Activated naive CD8-positive, alpha-beta T cell treated with anti-CD3 and anti-CD28 coated beads, Interleukin-2, amount 10 ng/mL, durations not matched to agents 7 days and 5 days (primary cell): ENCODE measurements at regions not wholly inside any gene's neighbourhood (a gene's known extent, or its start where the extent isn't known, plus 50 kb on each side); places are given as distances from the start of the nearest gene placed in this dataset.

Source experiments
- ATAC-seq: fragments of 150-1000 bp; cut with Tn5 transposase; one replicate; pipeline ENCODE4 v1.10.0; 2021; ENCODE audit warnings: low read depth, moderate library complexity
- POLR2A ChIA-PET: fragments of 350-600 bp; sonication (Branson Sonifier 250); formaldehyde crosslinking; loops from one replicate; lab custom pipeline; 2021; ENCODE audit warnings: antibody characterized with exemption; lab: Charles Lee
- DNase-seq: peaks from one replicate; pipeline ENCODE4 v3.0.0; 2021
- H3K27ac Mint-ChIP-seq: one replicate; pipeline ENCODE4 v1.8.0; 2022; ENCODE audit warnings: mild to moderate bottlenecking, mixed read lengths
- H3K27me3 Mint-ChIP-seq: one replicate; pipeline ENCODE4 v1.8.0; 2022; ENCODE audit warnings: mild to moderate bottlenecking, moderate library complexity, mixed read lengths
- H3K36me3 Mint-ChIP-seq: one replicate; pipeline ENCODE4 v1.8.0; 2021; ENCODE audit warnings: mild to moderate bottlenecking, mixed read lengths
- H3K4me1 Mint-ChIP-seq: one replicate; pipeline ENCODE4 v1.8.0; 2021; ENCODE audit warnings: mixed read lengths
- H3K4me3 Mint-ChIP-seq: one replicate; pipeline ENCODE4 v1.8.0; 2022; ENCODE audit warnings: mild to moderate bottlenecking, moderate library complexity, mixed read lengths
- H3K9me3 Mint-ChIP-seq: one replicate; pipeline ENCODE4 v1.8.0; 2021; ENCODE audit warnings: mixed read lengths

DNA sequence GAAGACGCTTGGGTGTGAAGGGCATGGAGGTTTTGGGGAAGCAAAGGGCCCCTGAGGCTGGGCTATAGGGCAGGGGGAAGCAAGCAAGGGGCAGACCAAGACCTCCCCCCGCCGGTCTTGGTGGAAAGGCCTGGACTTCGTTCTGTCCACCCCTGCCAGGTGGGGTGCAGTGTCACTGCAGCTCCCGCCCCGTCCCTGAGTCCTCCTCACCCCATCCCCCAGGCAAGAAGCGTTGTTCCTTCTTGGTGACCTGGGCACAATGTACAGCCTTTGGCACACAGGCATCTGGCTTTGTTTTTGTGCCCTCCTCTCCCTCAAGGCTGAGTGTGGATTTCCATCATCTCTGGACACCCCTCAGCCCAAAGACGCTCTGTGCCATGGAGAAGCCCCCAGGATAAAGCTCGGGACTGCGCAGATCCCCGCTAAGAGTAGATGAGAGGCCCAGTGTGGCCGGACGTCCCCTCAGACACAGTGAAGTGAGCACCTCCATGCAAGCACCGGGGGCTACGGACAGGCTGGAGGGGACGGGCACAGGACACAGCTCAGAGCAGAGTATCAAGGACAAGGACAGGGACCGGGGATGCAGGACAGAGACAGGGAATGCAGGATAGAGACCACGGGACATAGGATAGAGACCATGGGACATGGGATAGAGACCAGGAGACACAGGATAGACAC is 89.4 kb upstream of the ACTRT2 start:
- H3K4me3 Mint-ChIP-seq: no peak overlapping the region
- no peaks in the 10 kb centered on the region for H3K4me1 Mint-ChIP-seq
- POLR2A ChIA-PET: no interaction called here
- no peaks in the 10 kb centered on the region for H3K27me3 Mint-ChIP-seq
- H3K36me3 Mint-ChIP-seq: no peaks in the 10 kb centered on the region
- no peak overlapping the region for H3K27ac Mint-ChIP-seq
- no peak for DNase-seq
- H3K9me3 Mint-ChIP-seq: no peaks in the 10 kb centered on the region
- no peak for ATAC-seq

DNA sequence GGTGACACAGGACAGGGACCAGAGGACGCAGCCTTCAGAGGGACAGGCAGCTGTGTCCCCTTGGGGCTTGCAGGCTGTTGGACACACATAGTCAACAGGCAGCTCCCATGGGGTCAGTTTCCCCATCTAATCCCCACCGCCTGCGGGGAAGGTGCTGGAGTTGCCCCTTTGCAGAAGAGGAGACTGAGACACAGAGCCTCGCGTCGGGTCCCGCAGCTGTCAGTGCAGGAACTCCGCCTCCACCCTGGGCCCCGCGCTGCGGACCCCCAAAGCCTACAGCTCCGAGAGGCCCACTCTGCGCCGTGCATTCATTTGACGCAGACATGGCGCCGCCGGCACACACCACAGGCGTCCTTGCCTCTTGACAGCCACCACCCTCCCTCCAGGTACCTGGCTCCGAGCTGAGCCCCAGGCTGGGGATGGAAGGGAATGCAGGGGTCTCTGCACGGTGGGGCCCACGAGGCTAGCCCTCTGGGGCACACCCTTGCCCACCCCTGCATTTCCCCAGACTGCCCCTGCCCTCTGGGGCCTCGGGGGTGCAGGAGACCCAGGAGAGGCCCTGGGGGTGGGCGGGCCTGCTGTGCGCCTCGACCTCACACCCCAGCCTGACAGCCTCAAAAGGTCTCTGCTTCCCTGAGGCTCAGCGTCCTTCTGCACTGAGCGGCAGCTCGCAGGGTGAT is 88.5 kb upstream of the ACTRT2 start:
- DNase-seq: no peak
- no peak for ATAC-seq
- Mint-ChIP-seq H3K9me3 (no peaks in the 10 kb centered on the region), H3K27me3 (no peaks in the 10 kb centered on the region), H3K36me3 (no peaks in the 10 kb centered on the region), H3K4me1 (no peaks in the 10 kb centered on the region), H3K27ac (no peak overlapping the region), H3K4me3 (no peak overlapping the region)
- POLR2A ChIA-PET: no interaction called here

DNA sequence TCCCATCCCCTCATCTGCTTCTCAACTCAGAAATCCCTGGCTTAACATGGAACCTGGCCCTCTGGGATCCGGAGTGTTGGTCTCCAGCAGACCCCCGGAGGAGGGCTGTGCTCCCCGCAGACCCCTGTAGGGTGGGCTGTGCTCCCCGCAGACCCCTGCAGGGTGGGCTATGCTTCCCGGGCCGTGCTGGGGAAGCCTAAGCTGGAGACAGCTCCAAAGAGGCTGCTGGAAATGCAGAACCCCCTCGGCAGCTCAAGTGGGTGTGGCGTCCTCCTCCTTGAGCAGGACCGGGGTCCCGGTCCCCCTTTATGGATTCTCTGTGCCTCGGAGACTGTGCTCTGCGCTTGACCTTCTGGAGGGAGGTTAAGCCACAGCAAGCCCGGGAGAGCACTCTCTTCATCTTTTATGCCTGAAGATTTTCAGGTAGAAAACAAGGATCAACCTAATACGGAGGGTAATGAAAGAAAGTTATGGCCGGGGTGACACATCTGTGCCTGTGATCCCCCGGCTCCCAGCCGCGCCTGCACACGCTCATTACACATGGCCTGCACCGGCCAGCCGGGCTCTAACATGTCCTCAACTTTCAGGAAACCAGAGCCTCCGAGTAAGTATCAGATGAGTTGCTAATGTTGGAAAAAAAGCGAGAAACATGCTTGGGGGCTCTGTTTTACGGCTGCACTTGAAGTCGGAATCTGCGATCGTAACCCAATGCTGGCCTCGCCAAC is 87.7 kb upstream of the ACTRT2 start:
- POLR2A ChIA-PET: no interaction called here
- DNase-seq (no peak), ATAC-seq (no peak)
- no peaks in the 10 kb centered on the region for H3K4me1 Mint-ChIP-seq
- H3K36me3 Mint-ChIP-seq: no peaks in the 10 kb centered on the region
- H3K4me3 Mint-ChIP-seq: no peak overlapping the region
- no peaks in the 10 kb centered on the region for H3K9me3 Mint-ChIP-seq
- H3K27me3 Mint-ChIP-seq: no peaks in the 10 kb centered on the region
- H3K27ac Mint-ChIP-seq: no peak overlapping the region

DNA sequence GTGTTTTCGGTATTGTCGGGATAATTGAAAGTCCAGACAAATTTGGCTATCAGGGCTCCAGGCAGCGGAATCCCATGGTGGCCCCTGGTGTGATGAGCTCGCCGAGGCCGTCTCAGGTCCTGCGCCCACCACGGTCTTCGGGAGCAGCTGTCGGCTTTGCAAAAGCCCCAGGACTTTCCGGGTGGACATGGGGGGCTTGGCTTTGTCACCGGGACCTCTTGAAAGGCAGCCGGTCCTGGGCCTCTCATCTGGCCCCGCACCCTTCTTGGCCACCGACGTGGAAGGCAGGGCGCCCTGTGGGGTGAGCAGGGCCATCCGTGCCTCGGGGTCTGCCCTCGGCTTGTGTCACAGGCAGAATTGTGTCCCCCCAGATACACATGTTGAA is 87.1 kb upstream of the ACTRT2 start:
- Mint-ChIP-seq H3K4me3 (no peak overlapping the region), H3K36me3 (no peaks in the 10 kb centered on the region), H3K27ac (no peak overlapping the region), H3K27me3 (no peaks in the 10 kb centered on the region), H3K4me1 (no peaks in the 10 kb centered on the region), H3K9me3 (no peaks in the 10 kb centered on the region)
- DNase-seq (no peak), ATAC-seq (no peak)
- POLR2A ChIA-PET: no interaction called here

DNA sequence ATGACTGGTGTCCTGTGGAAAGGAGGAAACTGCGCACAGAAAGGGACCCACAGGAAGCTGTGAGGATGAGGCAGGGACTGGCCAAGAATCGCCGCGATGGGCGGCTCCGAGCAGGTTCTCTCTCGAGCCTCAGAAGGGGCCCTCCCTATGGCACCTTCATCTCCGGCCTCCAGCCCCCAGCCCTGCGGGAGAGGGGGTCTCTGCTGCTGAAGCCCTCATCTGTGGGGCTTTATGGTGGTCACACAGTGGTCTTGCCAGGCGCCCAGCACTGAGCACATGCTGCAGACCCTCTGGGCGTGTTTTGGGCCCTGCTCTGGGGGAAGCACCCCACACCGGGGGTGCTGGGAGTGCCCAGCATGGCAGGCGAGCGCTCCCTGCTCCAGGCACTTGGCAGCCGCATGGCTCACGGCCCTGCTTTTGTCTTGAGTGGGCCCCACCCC is 86.6 kb upstream of the ACTRT2 start:
- DNase-seq (no peak), ATAC-seq (no peak)
- Mint-ChIP-seq H3K27ac (no peak overlapping the region), H3K9me3 (no peaks in the 10 kb centered on the region), H3K4me1 (no peaks in the 10 kb centered on the region), H3K4me3 (no peak overlapping the region), H3K36me3 (no peaks in the 10 kb centered on the region), H3K27me3 (no peaks in the 10 kb centered on the region)
- POLR2A ChIA-PET: no interaction called here

DNA sequence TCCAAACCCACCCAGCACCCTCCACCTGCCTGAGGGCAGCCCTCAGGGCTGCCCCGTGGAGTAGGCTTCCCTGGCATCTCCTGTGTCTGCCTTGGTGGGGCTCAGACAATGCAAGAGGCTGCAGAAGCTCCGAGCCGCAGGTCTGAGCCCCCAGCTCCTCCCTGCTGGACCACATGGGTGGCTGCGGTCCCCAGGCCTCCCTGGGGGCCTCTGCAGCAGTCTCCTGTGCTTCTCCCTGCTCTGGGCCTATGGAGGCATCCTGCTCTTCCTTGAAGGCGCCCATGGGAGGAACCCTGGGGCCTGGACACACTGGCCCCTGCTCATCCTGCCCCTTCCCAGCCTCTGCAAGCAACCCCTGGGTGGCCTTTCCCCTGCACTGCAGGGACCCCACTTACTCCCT is 86.1 kb upstream of the ACTRT2 start:
- Mint-ChIP-seq H3K4me1 (no peaks in the 10 kb centered on the region), H3K9me3 (no peaks in the 10 kb centered on the region), H3K27ac (no peak overlapping the region), H3K4me3 (no peak overlapping the region), H3K36me3 (no peaks in the 10 kb centered on the region), H3K27me3 (no peaks in the 10 kb centered on the region)
- ATAC-seq (no peak), DNase-seq (no peak)
- POLR2A ChIA-PET: no interaction called here

DNA sequence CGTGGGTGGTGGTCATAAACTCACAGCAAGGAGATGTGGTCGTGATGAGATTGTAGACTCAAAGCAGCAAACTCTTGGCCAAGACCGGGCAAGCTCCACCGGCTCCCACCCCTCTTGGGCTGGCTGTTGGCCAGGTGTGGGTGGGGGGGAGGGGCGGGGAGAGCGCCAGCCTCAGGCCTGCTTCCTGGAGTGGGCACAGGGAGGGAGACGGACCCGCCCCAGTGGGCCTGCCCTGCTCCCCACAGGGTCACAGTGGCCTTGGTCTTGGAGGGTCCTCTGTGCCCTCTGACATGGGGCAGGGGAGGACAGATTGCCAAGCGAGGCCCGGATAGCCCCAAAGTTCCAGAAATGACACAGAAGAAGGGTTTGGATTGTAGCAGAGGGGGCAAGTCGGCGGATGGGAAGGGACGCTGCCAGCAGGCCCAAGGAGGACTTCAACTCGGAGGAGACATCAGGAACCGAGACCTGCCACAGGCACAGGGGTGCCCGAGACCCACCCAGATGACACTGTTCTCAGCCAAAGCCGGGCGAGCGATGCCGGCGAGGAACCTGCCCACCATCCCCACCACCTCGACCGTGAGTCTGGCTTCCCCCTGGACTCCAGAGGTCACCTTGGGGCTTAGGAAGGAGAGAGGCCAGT is 85.4 kb upstream of the ACTRT2 start:
- H3K4me1 Mint-ChIP-seq: no peaks in the 10 kb centered on the region
- no peaks in the 10 kb centered on the region for H3K9me3 Mint-ChIP-seq
- no peaks in the 10 kb centered on the region for H3K36me3 Mint-ChIP-seq
- H3K27me3 Mint-ChIP-seq: no peaks in the 10 kb centered on the region
- DNase-seq (no peak), ATAC-seq (no peak)
- no peak overlapping the region for H3K27ac Mint-ChIP-seq
- POLR2A ChIA-PET: no interaction called here
- H3K4me3 Mint-ChIP-seq: no peak overlapping the region

DNA sequence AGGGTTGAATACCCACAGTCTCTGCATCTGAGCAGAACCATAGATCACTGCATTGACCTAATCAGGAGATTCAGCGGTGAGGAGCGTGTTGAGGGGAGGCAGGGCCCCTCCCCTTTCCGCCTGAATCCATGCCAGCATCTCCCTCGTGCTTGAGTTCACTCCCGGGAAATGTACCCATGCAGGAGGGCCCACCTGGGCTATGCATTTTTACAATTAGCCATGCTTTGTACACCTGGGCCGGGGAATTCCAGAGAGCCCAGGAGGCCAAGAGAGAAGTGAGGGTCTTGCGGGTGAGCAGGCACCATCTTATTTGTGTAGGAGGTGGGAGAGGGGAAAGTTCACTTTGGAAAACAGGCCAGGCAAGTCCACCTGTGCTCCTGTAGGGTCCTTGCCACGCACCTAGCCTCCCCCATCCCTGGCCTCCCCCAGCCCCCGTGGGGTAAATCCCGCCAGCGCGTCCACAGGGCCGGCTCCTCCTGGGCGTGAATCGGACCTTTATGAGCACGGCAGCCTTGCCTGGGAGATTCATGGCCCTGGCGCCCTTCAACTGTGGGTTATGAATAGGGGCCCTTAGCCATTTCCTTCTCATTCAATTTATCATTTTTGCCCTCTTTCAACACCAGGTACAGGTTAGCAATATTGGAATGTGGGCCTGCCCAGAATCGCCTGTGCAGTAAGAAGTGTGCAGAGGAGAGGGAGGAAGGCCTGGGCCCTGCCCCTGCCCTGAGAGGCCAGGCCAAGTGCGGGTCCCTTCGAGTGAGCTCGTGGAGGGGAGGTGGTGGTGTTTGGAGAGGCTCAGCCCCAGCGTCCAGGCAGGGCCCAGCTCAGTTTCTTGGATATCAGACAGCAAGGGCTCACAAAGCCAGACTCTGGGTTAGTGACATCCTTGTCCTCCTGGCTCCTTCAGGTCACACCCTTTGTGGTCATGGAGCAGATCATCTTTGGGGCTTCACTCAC is 84.4 kb upstream of the ACTRT2 start:
- no peaks in the 10 kb centered on the region for H3K36me3 Mint-ChIP-seq
- ATAC-seq (no peak), DNase-seq (no peak)
- H3K4me3 Mint-ChIP-seq: no peak overlapping the region
- no peak overlapping the region for H3K27ac Mint-ChIP-seq
- no peaks in the 10 kb centered on the region for H3K4me1 Mint-ChIP-seq
- H3K27me3 Mint-ChIP-seq: no peaks in the 10 kb centered on the region
- no peaks in the 10 kb centered on the region for H3K9me3 Mint-ChIP-seq
- POLR2A ChIA-PET: no interaction called here

DNA sequence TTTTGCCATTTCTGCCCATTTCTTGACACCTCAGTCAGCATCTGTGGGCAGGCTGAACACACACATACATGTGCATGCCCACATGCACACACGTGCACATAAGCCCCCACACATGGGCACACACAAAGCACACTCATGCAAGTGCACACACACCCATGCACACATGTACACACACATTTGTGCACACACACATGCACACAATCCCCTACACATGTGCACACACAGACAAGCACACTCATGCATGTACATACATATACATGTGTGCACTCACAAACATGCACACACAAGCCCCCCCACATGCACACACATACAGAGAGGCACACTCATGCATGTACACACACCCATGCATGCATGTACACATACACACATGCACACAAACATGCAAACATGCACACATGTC is 83.5 kb upstream of the ACTRT2 start:
- Mint-ChIP-seq H3K36me3 (no peaks in the 10 kb centered on the region), H3K27me3 (no peaks in the 10 kb centered on the region), H3K4me1 (no peaks in the 10 kb centered on the region), H3K4me3 (no peak overlapping the region), H3K9me3 (no peaks in the 10 kb centered on the region), H3K27ac (no peak overlapping the region)
- no peak for DNase-seq
- ATAC-seq: no peak
- POLR2A ChIA-PET: no interaction called here

DNA sequence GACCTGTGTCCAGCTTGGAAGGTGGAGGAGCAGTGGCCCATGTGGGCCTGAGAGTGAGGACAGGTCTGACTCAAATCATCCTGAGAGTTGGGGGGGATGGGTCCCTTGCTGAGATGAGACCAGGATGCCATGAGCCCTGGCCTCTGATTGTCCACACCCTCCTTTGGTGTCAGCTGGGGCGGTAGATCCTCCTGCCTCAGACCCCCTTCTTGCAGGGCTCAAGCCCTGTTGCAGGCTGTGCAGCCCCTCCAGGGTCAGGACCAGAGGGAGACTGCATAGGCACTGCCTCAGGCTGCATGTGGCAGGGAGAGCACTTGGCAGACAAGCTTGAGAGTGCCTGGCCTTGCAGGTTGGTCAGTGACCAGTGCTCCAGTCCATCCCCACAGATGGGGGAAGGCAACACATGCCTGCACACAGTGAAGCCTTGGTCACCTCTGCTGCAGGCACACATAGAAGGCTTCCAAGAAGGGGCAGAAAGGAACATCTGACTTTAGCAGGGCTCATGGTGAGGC is 82.2 kb upstream of the ACTRT2 start:
- Mint-ChIP-seq H3K27ac (no peak overlapping the region), H3K27me3 (no peaks in the 10 kb centered on the region), H3K4me1 (no peaks in the 10 kb centered on the region), H3K4me3 (no peak overlapping the region), H3K36me3 (no peaks in the 10 kb centered on the region), H3K9me3 (no peaks in the 10 kb centered on the region)
- POLR2A ChIA-PET: no interaction called here
- DNase-seq: no peak
- ATAC-seq: no peak

DNA sequence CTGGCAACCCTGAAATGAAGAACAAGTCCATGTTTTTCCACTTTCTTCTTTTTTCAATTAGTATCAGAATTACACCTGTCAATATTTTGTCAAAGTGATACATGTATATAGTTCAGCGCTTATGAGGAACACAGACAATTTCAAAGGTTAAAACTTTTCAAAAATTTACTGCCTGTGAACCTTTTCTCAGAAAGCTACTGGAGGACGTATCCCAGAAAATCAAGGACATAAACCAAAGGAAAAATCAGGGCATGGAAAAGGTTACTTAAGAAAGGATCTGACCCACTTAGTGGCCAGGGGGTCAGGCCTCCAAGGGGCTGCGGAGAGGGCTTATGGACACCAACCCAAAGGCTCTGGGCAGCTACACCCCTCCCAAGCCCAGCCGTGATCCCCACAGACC is 81.1 kb upstream of the ACTRT2 start:
- no peaks in the 10 kb centered on the region for H3K9me3 Mint-ChIP-seq
- H3K4me3 Mint-ChIP-seq: no peak overlapping the region
- DNase-seq (no peak), ATAC-seq (no peak)
- no peaks in the 10 kb centered on the region for H3K36me3 Mint-ChIP-seq
- H3K4me1 Mint-ChIP-seq: no peaks in the 10 kb centered on the region
- H3K27me3 Mint-ChIP-seq: no peaks in the 10 kb centered on the region
- POLR2A ChIA-PET: no interaction called here
- no peak overlapping the region for H3K27ac Mint-ChIP-seq

DNA sequence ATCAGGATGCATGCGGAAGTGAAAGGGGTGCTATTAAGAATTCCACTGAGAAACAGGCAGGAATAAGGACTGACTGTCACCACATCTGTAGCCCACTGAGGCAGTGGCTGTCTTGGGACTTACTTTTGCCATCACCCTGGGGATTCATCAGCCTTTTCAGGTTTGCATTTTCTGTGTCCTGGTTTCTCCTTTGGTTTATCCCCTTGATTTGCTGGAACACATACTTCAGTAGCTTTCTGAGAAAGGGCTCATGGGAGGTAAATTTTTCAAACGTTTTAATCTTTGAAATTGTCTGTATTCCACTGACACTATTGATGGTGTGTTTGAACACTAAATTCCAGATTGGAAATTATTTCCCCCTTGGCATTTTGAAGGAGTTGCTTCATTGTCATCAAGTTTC is 80.2 kb upstream of the ACTRT2 start:
- Mint-ChIP-seq H3K27me3 (no peaks in the 10 kb centered on the region), H3K36me3 (no peaks in the 10 kb centered on the region), H3K4me3 (no peak overlapping the region), H3K27ac (no peak overlapping the region), H3K4me1 (no peaks in the 10 kb centered on the region), H3K9me3 (no peaks in the 10 kb centered on the region)
- DNase-seq (no peak), ATAC-seq (no peak)
- POLR2A ChIA-PET: no interaction called here

DNA sequence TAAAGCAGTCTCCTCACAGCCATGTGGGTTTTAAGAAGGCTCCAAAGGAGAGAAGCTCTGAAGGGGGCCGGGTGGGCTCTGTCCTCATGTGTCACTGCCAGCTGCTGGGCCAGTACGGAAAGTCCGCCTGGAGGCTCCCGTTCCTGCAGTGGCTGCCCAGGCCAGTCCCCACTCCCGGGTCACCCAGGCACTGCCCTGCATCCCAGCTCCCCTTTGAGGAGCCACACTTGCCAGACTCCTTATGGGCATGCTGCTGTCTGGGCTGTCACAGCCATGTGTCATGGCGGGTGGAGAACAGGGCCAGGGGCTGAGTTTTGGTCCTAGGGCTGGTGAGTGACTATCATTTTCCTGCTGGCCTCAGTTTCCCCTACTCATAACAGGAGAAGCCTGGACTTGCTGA is 79.4 kb upstream of the ACTRT2 start:
- Mint-ChIP-seq H3K4me3 (no peak overlapping the region), H3K36me3 (no peaks in the 10 kb centered on the region), H3K9me3 (no peaks in the 10 kb centered on the region), H3K27me3 (no peaks in the 10 kb centered on the region), H3K4me1 (no peaks in the 10 kb centered on the region), H3K27ac (no peak overlapping the region)
- DNase-seq: no peak
- no peak for ATAC-seq
- POLR2A ChIA-PET: no interaction called here
